WTC11 (cell line): ENCODE measurements at regions not wholly inside any gene's neighbourhood (a gene's known extent, or its start where the extent isn't known, plus 50 kb on each side); places are given as distances from the start of the nearest gene placed in this dataset.

Experiments
- ARID4B ChIP-seq: sonication (generic); formaldehyde crosslinking; IDR thresholded peaks from 2 replicates; pipeline ENCODE4 v1.8.0; 2023; ENCODE audit warnings: missing genetic modification reagents, mild to moderate bottlenecking, borderline replicate concordance
- CREM ChIP-seq: sonication (generic); formaldehyde crosslinking; IDR thresholded peaks from 2 replicates; pipeline ENCODE4 v1.8.1; 2022; ENCODE audit warnings: mild to moderate bottlenecking, missing genetic modification reagents, moderate library complexity
- CTCF ChIP-seq: fragments of 200-600 bp; IDR thresholded peaks from 2 replicates; pipeline ENCODE4 v1.8.0; 2022; ENCODE audit warnings: antibody characterized with exemption
- E2F4 ChIP-seq: sonication (generic); formaldehyde crosslinking; IDR thresholded peaks from 2 replicates; pipeline ENCODE4 v1.8.1; 2022; ENCODE audit warnings: low read depth, mild to moderate bottlenecking, moderate library complexity, missing genetic modification reagents, borderline replicate concordance
- ERG ChIP-seq: fragments of 250-450 bp; sonication (Bioruptor Pico); IDR thresholded peaks from 2 replicates; pipeline ENCODE4 v1.8.0; 2021; ENCODE audit warnings: mild to moderate bottlenecking
- FOXJ3 ChIP-seq: sonication (generic); formaldehyde crosslinking; IDR thresholded peaks from 2 replicates; pipeline ENCODE4 v1.9.0; 2021; ENCODE audit warnings: missing genetic modification reagents, mild to moderate bottlenecking, borderline replicate concordance
- FOXP1 ChIP-seq: sonication (generic); formaldehyde crosslinking; IDR thresholded peaks from 2 replicates; pipeline ENCODE4 v1.8.0; 2022; ENCODE audit warnings: missing genetic modification reagents, mild to moderate bottlenecking, moderate library complexity, borderline replicate concordance
- GABPB1 ChIP-seq: sonication (generic); formaldehyde crosslinking; IDR thresholded peaks from 2 replicates; pipeline ENCODE4 v1.8.1; 2023; ENCODE audit warnings: mild to moderate bottlenecking, missing genetic modification reagents
- MAX ChIP-seq: sonication (generic); formaldehyde crosslinking; IDR thresholded peaks from 2 replicates; pipeline ENCODE4 v1.8.0; 2022; ENCODE audit warnings: mild to moderate bottlenecking, missing genetic modification reagents
- MLX ChIP-seq: sonication (generic); formaldehyde crosslinking; IDR thresholded peaks from 2 replicates; pipeline ENCODE4 v1.8.1; 2023; ENCODE audit warnings: mild to moderate bottlenecking, missing genetic modification reagents, moderate library complexity
- SMAD4 ChIP-seq: sonication (generic); formaldehyde crosslinking; IDR thresholded peaks from 2 replicates; pipeline ENCODE4 v1.8.0; 2022; ENCODE audit warnings: mild to moderate bottlenecking, missing genetic modification reagents
- ZSCAN18 ChIP-seq: fragments of 250-450 bp; sonication (Bioruptor Pico); IDR thresholded peaks from 2 replicates; pipeline ENCODE4 v2.1.2; 2022; ENCODE audit warnings: mild to moderate bottlenecking, moderate library complexity

- TF ChIP-seq E2F4 (CRISPR knock-in tag) (no peak), CTCF (no peak), GABPB1 (no peak), CREM (CRISPR knock-in tag) (no peak), ZSCAN18 (CRISPR knock-in tag) (no peak), ARID4B (CRISPR knock-in tag) (no peak), ERG (CRISPR knock-in tag) (no peak), FOXP1 (CRISPR knock-in tag) (no peak), SMAD4 (CRISPR knock-in tag) (no peak), MLX (CRISPR knock-in tag) (no peak), MAX (CRISPR knock-in tag) (no peak), FOXJ3 (CRISPR knock-in tag) (no peak)
Measured at GRCh38 chr13:105902396-105902795, 633.1 kb downstream of the EFNB2 start.
